ENCODE measurements at regions not wholly inside any gene's neighbourhood (a gene's known extent, or its start where the extent isn't known, plus 50 kb on each side); places are given as distances from the start of the nearest gene placed in this dataset.
"Not testable (repeated sequence)": the region's sequence is repeated elsewhere in the genome, so short reads cannot be mapped to it uniquely, and the experiment has no call there.

GRCh38 chr20:56736285-56736857, 107.3 kb downstream of the TFAP2C start:
- no peak overlapping the region for H3K27ac ChIP-seq
- H3K36me3 ChIP-seq = no peaks in the 10 kb centered on the region
- H3K9me3 ChIP-seq (replicated peaks) = no peaks in the 10 kb centered on the region
- no peaks in the 10 kb centered on the region; the same call in 1 of the 2 replicates for H3K27me3 ChIP-seq (replicated peaks)
- no peaks in the 10 kb centered on the region for H3K4me1 ChIP-seq (replicated peaks)
- H3K4me3 ChIP-seq = no peak overlapping the region
- DNase-seq (ENCODE audit: low read depth in 1 of 2, low spot score in 2 of 2) = no peak

DNA sequence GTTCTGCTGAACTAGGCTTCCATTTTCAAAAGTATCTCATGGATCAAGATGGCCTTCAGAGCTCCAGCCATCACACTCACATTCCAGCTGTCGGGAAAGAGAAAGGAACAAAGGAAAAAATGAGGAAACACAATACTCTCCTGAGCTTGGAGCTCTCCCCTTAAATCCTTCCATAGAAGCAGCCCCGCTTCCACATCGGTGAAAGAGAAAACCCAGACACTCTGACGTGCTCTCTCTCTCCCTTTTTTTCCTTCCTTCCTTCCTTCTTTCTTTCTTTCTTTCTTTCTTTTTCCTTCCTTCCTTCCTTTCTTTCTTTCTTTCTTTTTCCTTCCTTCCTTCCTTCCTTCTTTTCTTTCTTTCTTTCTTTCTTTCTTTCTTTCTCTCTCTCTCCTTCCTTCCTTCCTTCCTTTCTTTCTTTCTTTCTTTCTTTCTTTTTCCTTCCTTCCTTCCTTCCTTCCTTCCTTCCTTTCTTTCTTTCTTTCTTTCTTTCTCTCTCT, 115.3 kb downstream of the TFAP2C start:
- H3K27me3 ChIP-seq (replicated peaks); H3K9me3 ChIP-seq (replicated peaks); H3K4me1 ChIP-seq (replicated peaks); H3K27ac ChIP-seq; DNase-seq (ENCODE audit: low read depth in 1 of 2, low spot score in 2 of 2); H3K36me3 ChIP-seq; H3K4me3 ChIP-seq: not testable (repeated sequence)

DNA sequence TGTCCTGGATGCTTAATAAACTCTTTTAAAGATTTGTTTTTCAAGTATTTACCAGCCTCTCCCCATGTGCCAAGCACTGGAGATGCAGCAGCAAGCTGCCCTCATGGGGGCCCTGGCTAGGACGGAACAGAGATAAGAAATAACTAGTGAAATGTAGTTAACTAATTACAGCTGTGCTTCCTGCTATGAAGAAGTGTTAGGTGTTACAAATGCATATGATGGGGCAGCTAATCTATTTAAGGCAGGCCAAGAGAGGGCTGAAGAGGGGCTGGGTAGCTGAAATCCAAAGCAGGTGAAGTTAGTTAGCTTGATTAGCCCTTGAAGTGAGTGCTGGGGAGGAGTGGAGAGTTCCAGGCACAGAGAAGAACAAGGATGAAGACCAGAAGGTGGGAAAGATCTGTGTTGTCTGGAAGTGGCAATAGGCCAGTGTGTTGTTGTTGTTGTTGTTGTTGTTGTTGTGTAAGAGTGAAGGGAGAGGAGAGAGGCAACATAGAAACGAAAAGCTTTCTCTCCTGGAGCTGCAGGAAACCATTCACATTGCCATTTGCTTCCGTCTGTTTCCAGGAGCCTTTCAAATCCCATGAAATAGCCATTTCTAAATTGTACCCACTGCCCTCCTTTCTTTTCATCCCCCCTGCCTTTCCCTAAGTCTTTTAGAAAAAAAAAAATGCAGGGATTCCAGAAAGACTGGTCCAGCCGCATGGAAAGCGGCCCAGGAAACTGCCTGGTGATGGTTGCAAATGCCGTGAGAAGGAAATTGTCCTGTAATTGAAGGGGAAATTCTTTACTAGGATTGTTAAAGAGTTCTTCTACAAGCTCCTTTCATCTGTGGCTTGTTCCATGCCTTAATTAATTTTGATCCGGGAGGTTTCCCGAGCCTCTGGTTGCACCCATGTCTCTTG, 119.6 kb downstream of the TFAP2C start:
- Histone ChIP-seq H3K36me3 (no peaks in the 10 kb centered on the region), H3K27me3 (replicated peaks) (peaks cover 30% of the 10 kb centered on the region), H3K4me1 (replicated peaks) (no peaks in the 10 kb centered on the region), H3K4me3 (no peak overlapping the region), H3K27ac (no peak overlapping the region), H3K9me3 (replicated peaks) (no peaks in the 10 kb centered on the region)
- no peak for DNase-seq (ENCODE audit: low read depth in 1 of 2, low spot score in 2 of 2)

- Histone ChIP-seq H3K27me3 (replicated peaks) (peaks cover 30% of the 10 kb centered on the region), H3K9me3 (replicated peaks) (no peaks in the 10 kb centered on the region), H3K27ac (no peak overlapping the region), H3K4me3 (no peak overlapping the region), H3K36me3 (no peaks in the 10 kb centered on the region), H3K4me1 (replicated peaks) (no peaks in the 10 kb centered on the region)
- DNase-seq (ENCODE audit: low read depth in 1 of 2, low spot score in 2 of 2) = no peak
These were observed 121.3 kb downstream of the TFAP2C start for GRCh38 chr20:56750430-56750829.

GRCh38 chr20:56752274-56752673, 123.2 kb downstream of the TFAP2C start:
- no peak overlapping the region for H3K4me3 ChIP-seq
- no peaks in the 10 kb centered on the region for H3K4me1 ChIP-seq (replicated peaks)
- no peak for DNase-seq (ENCODE audit: low read depth in 1 of 2, low spot score in 2 of 2)
- no peak overlapping the region for H3K27ac ChIP-seq
- H3K36me3 ChIP-seq = no peaks in the 10 kb centered on the region
- peaks cover 30% of the 10 kb centered on the region for H3K27me3 ChIP-seq (replicated peaks)
- no peaks in the 10 kb centered on the region; the same call in 1 of the 2 replicates for H3K9me3 ChIP-seq (replicated peaks)

GRCh38 chr20:56755201-56755600, 126.1 kb downstream of the TFAP2C start:
- H3K27ac ChIP-seq = no peak overlapping the region
- H3K9me3 ChIP-seq (replicated peaks) = no peaks in the 10 kb centered on the region; the same call in 1 of the 2 replicates
- no peaks in the 10 kb centered on the region for H3K4me1 ChIP-seq (replicated peaks)
- no peaks in the 10 kb centered on the region for H3K36me3 ChIP-seq
- no peak for DNase-seq (ENCODE audit: low read depth in 1 of 2, low spot score in 2 of 2)
- H3K27me3 ChIP-seq (replicated peaks) = peaks cover 16% of the 10 kb centered on the region
- no peak overlapping the region for H3K4me3 ChIP-seq

DNA sequence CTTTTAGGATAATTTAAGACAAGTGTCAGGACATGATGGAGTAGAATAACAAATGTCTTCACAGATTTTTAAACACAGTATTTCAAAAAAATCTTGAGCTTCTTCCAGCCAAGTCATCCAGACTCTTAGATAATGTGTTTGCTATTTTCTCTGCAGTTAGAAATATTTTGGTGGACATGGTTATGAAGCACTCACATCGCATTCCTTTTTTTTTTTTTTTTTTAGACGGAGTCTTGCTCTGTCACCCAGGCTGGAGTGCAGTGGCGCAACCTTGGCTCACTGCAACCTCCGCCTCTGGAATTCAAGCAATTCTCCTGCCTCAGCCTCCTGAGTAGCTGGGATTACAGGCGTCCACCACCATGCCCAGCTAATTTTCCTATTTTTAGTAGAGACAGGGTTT, 127.6 kb downstream of the TFAP2C start:
- H3K4me1 ChIP-seq (replicated peaks); H3K27ac ChIP-seq; H3K36me3 ChIP-seq; H3K27me3 ChIP-seq (replicated peaks); DNase-seq (ENCODE audit: low read depth in 1 of 2, low spot score in 2 of 2); H3K4me3 ChIP-seq; H3K9me3 ChIP-seq (replicated peaks): not testable (repeated sequence)

DNA sequence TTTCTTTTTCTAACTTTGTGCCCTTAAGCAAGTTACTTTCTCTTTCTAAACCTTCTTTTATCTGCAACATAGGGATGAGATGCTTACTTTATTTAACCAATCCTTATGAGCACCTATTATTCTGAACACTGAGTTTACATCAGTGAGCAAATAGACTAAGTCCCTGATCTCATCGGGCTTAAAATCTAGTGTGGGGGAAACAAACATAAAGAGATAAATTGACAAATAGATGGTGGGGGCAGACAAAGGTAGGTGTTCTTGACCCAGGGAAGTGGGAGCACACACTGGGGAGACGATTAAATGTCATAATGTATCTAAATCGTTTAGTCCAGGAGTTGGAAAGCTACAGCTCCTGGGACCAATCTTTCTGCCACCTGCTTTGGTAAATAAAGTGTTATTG, 129.6 kb downstream of the TFAP2C start:
- H3K9me3 ChIP-seq (replicated peaks) = no peaks in the 10 kb centered on the region; the same call in 1 of the 2 replicates
- no peaks in the 10 kb centered on the region for H3K36me3 ChIP-seq
- no peak overlapping the region for H3K4me3 ChIP-seq
- no peaks in the 10 kb centered on the region for H3K27me3 ChIP-seq (replicated peaks)
- H3K27ac ChIP-seq = no peak overlapping the region
- no peaks in the 10 kb centered on the region for H3K4me1 ChIP-seq (replicated peaks)
- DNase-seq (ENCODE audit: low read depth in 1 of 2, low spot score in 2 of 2) = no peak

GRCh38 chr20:56759741-56760278, 130.7 kb downstream of the TFAP2C start:
- Histone ChIP-seq H3K9me3 (replicated peaks) (no peaks in the 10 kb centered on the region; the same call in 1 of the 2 replicates), H3K36me3 (no peaks in the 10 kb centered on the region), H3K27ac (no peak overlapping the region), H3K4me1 (replicated peaks) (no peaks in the 10 kb centered on the region), H3K27me3 (replicated peaks) (no peaks in the 10 kb centered on the region), H3K4me3 (no peak overlapping the region)
- DNase-seq (ENCODE audit: low read depth in 1 of 2, low spot score in 2 of 2) = no peak

DNA sequence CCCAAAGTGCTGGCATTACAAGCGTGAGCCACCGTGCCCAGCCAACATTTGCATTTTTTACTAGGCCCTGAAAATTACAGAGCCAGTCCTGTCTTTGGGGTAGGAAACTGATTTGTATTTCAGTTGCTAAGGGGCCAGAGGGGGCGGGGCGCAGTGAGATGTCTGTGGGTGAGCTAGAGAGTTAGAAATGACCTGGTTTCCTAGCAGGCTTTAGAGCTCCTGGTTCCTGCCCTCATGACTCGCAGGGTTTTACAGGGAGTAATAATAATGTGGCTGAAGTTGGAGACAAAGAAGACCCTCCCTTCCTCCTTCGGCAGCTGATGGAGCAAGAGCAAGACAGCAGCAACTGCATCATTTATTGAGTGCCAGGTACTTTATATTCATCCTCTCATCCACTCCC, 131.5 kb downstream of the TFAP2C start:
- Histone ChIP-seq H3K27me3 (replicated peaks) (no peaks in the 10 kb centered on the region), H3K9me3 (replicated peaks) (no peaks in the 10 kb centered on the region; the same call in 1 of the 2 replicates), H3K27ac (no peak overlapping the region), H3K4me1 (replicated peaks) (no peaks in the 10 kb centered on the region), H3K36me3 (no peaks in the 10 kb centered on the region), H3K4me3 (no peak overlapping the region)
- no peak for DNase-seq (ENCODE audit: low read depth in 1 of 2, low spot score in 2 of 2)

DNA sequence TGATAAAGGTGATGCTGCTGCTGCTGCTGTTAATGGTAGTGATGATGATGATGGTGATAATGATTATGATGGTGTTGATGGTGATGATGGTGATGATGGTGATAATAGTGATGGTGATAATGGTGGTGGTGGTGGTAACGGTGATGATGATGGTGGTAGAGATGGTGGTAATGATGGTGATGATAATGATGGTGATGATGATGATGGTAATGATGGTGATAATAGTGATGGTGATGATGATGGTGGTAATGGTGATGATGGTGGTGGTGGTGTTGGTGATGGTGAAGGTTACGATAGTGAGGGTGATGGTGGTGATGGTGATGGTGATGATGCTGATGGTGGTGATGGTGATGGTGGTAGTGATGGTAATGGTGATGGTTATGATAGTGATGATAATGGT, 132.3 kb downstream of the TFAP2C start:
- H3K4me3 ChIP-seq = no peak overlapping the region
- no peaks in the 10 kb centered on the region for H3K4me1 ChIP-seq (replicated peaks)
- no peaks in the 10 kb centered on the region for H3K27me3 ChIP-seq (replicated peaks)
- no peak overlapping the region for H3K27ac ChIP-seq
- no peak for DNase-seq (ENCODE audit: low read depth in 1 of 2, low spot score in 2 of 2)
- H3K9me3 ChIP-seq (replicated peaks) = no peaks in the 10 kb centered on the region
- no peaks in the 10 kb centered on the region for H3K36me3 ChIP-seq

DNA sequence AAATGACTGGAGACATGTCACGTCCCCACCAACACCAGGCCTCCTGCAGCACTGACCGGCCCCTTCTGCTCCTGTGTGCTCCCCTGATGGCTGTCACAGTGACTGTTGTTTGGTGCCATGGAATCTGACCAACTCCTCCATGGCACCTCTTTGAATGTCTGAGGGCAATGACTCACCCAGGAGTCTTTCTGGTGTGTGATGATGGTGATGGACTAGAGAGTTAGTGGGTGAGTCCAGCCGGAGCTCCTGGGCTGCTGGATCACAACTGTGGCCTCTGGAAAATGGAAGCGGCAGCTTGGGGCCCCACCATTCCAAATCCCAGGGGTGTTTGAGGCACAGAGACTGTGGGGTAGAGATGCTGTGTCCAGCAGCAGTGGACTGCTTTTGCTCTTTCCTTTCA, 133.3 kb downstream of the TFAP2C start:
- Histone ChIP-seq H3K36me3 (no peaks in the 10 kb centered on the region), H3K4me3 (no peak overlapping the region), H3K27me3 (replicated peaks) (no peaks in the 10 kb centered on the region), H3K4me1 (replicated peaks) (no peaks in the 10 kb centered on the region), H3K27ac (no peak overlapping the region), H3K9me3 (replicated peaks) (no peaks in the 10 kb centered on the region)
- DNase-seq (ENCODE audit: low read depth in 1 of 2, low spot score in 2 of 2) = no peak

DNA sequence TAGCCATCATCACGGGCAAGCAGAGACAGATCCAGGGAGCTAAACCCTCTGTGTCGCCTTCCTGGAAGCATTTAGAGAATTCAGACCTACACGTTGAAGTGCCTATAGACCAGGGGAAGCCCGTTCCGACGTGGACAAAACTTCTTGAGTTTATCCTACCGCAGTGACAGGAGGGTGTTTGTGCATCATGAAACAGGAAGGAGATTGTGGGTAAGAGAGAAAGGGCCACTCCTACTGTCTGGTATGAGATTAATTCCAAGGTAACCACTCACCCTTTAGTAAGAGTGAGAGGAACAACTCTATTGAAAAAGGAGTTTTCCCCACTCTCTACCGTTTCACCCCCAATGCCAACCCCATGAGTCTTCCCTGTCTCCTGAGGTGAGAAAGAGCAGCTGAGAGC, 133.7 kb downstream of the TFAP2C start:
- Histone ChIP-seq H3K27me3 (replicated peaks) (no peaks in the 10 kb centered on the region), H3K4me1 (replicated peaks) (no peaks in the 10 kb centered on the region), H3K27ac (no peak overlapping the region), H3K9me3 (replicated peaks) (no peaks in the 10 kb centered on the region), H3K4me3 (no peak overlapping the region), H3K36me3 (no peaks in the 10 kb centered on the region)
- DNase-seq (ENCODE audit: low read depth in 1 of 2, low spot score in 2 of 2) = no peak

DNA sequence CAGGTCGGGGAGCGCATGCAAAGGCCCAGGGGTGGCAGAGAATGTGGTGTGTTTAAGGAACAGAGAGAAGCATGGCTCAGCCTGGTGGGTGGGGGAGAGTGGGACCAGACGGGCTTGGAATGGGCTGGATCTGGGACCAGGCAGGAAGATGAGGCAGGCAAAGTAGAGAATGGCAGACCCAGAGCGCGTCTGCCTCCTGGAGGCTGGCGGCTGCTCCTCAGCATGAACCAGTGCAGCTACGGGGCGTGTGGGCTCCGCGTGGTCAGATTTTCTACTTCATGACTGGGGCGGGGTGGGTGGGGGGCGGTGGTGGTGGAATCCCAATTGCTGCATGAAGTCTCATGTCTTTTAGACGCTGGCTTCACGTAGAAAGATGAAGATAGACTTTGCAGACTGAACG, 135.6 kb downstream of the TFAP2C start:
- no peaks in the 10 kb centered on the region; the same call in 1 of the 2 replicates for H3K4me1 ChIP-seq (replicated peaks)
- no peaks in the 10 kb centered on the region for H3K27me3 ChIP-seq (replicated peaks)
- H3K36me3 ChIP-seq = no peaks in the 10 kb centered on the region
- H3K9me3 ChIP-seq (replicated peaks) = no peaks in the 10 kb centered on the region
- no peak overlapping the region for H3K4me3 ChIP-seq
- H3K27ac ChIP-seq = no peak overlapping the region
- DNase-seq (ENCODE audit: low read depth in 1 of 2, low spot score in 2 of 2) = no peak

All from SJSA1 (cell line).